ENCODE measurements at regions not wholly inside any gene's neighbourhood (a gene's known extent, or its start where the extent isn't known, plus 50 kb on each side); places are given as distances from the start of the nearest gene placed in this dataset.

- whole genome bisulfite sequencing, 2 experiments (ENCODE audit: insufficient coverage in 1 of 2, insufficient read length in 1 of 2): 87 to 92% methylated on average over 3 to 4 of the region's 4 CpGs
- no peak overlapping the region for H3K4me3 Mint-ChIP-seq
- no peak overlapping the region for H3K9ac ChIP-seq (ENCODE audit: extremely low read depth, low read length, poor library complexity, severe bottlenecking)
- H3K27me3 Mint-ChIP-seq (ENCODE audit: insufficient read depth): no peaks in the 10 kb centered on the region
- no peaks in the 10 kb centered on the region for H3K36me3 ChIP-seq (ENCODE audit: control insufficient read depth, insufficient read depth, low read length)
- no peak for DNase-seq
- H3K4me1 Mint-ChIP-seq: no peaks in the 10 kb centered on the region
- no peak for TF ChIP-seq CTCF (conservative IDR thresholded peaks at IDR 0.05)
- no peaks in the 10 kb centered on the region for H3K36me3 Mint-ChIP-seq (ENCODE audit: low read depth)
- no peaks in the 10 kb centered on the region for H3K4me1 ChIP-seq (ENCODE audit: control insufficient read depth, insufficient read depth, low read length)
- H3K9me3 Mint-ChIP-seq: peaks cover 11% of the 10 kb centered on the region
- H3K27ac Mint-ChIP-seq: no peak overlapping the region
- H3K4me3 ChIP-seq (ENCODE audit: low read length): no peak overlapping the region
- H3K27ac ChIP-seq (ENCODE audit: low read depth, low read length): no peak overlapping the region
- peaks cover 9% of the 10 kb centered on the region for H3K9me3 ChIP-seq (ENCODE audit: control insufficient read depth, low read length)
- no peaks in the 10 kb centered on the region for H3K27me3 ChIP-seq (ENCODE audit: control insufficient read depth, insufficient read depth, low read length, poor library complexity, severe bottlenecking)
Measured at GRCh38 chr3:147604136-147604535, 195.0 kb downstream of the ZIC1 start.

GRCh38 chr3:147613725-147614124 is 204.6 kb downstream of the ZIC1 start:
- no peaks in the 10 kb centered on the region for H3K27me3 Mint-ChIP-seq (ENCODE audit: insufficient read depth)
- H3K36me3 ChIP-seq (ENCODE audit: control insufficient read depth, insufficient read depth, low read length): no peaks in the 10 kb centered on the region
- no peaks in the 10 kb centered on the region for H3K4me1 ChIP-seq (ENCODE audit: control insufficient read depth, insufficient read depth, low read length)
- no peak overlapping the region for H3K4me3 Mint-ChIP-seq
- TF ChIP-seq CTCF (conservative IDR thresholded peaks at IDR 0.05): no peak
- H3K27ac ChIP-seq (ENCODE audit: low read depth, low read length): peak overlapping the region; percentile 49
- no peaks in the 10 kb centered on the region for H3K9me3 Mint-ChIP-seq
- no peaks in the 10 kb centered on the region for H3K27me3 ChIP-seq (ENCODE audit: control insufficient read depth, insufficient read depth, low read length, poor library complexity, severe bottlenecking)
- no peaks in the 10 kb centered on the region for H3K9me3 ChIP-seq (ENCODE audit: control insufficient read depth, low read length)
- H3K36me3 Mint-ChIP-seq (ENCODE audit: low read depth): no peaks in the 10 kb centered on the region
- no peak for DNase-seq
- H3K9ac ChIP-seq (ENCODE audit: extremely low read depth, low read length, poor library complexity, severe bottlenecking): no peak overlapping the region
- H3K4me1 Mint-ChIP-seq: no peaks in the 10 kb centered on the region
- WGBS, 2 experiments (ENCODE audit: insufficient coverage in 1 of 2, insufficient read length in 1 of 2): 70 to 82% methylated on average over 2 to 3 of the region's 3 CpGs
- H3K4me3 ChIP-seq (ENCODE audit: low read length): no peak overlapping the region
- H3K27ac Mint-ChIP-seq: no peak overlapping the region

GRCh38 chr3:147614210-147614609 is 205.0 kb downstream of the ZIC1 start:
- TF ChIP-seq CTCF (conservative IDR thresholded peaks at IDR 0.05): no peak
- WGBS, 2 experiments (ENCODE audit: insufficient coverage in 1 of 2, insufficient read length in 1 of 2): 87 to 90% methylated on average over 2 to 3 of the region's 3 CpGs
- Mint-ChIP-seq H3K9me3 (no peaks in the 10 kb centered on the region), H3K4me3 (no peak overlapping the region), H3K36me3 (ENCODE audit: low read depth) (no peaks in the 10 kb centered on the region), H3K27me3 (ENCODE audit: insufficient read depth) (no peaks in the 10 kb centered on the region), H3K27ac (no peak overlapping the region), H3K4me1 (no peaks in the 10 kb centered on the region)
- Histone ChIP-seq H3K9me3 (ENCODE audit: control insufficient read depth, low read length) (no peaks in the 10 kb centered on the region), H3K36me3 (ENCODE audit: control insufficient read depth, insufficient read depth, low read length) (no peaks in the 10 kb centered on the region), H3K4me3 (ENCODE audit: low read length) (no peak overlapping the region), H3K9ac (ENCODE audit: extremely low read depth, low read length, poor library complexity, severe bottlenecking) (no peak overlapping the region), H3K27me3 (ENCODE audit: control insufficient read depth, insufficient read depth, low read length, poor library complexity, severe bottlenecking) (no peaks in the 10 kb centered on the region), H3K27ac (ENCODE audit: low read depth, low read length) (peak overlapping the region; percentile 47), H3K4me1 (ENCODE audit: control insufficient read depth, insufficient read depth, low read length) (no peaks in the 10 kb centered on the region)
- DNase-seq: no peak
